HEK293 (cell line): ENCODE measurements at regions not wholly inside any gene's neighbourhood (a gene's known extent, or its start where the extent isn't known, plus 50 kb on each side); places are given as distances from the start of the nearest gene placed in this dataset.

ENCODE experiments used
- HOXA7 ChIP-seq: sonication (generic); formaldehyde crosslinking; IDR thresholded peaks from 2 replicates; pipeline ENCODE4 v1.8.1; 2022; ENCODE audit warnings: missing genetic modification reagents, borderline replicate concordance
- INSM2 ChIP-seq: fragments of 450-650 bp; formaldehyde crosslinking; IDR thresholded peaks from 2 replicates; pipeline ENCODE4 v1.5.1; 2016; ENCODE audit warnings: missing biosample characterization, missing genetic modification characterization
- MYNN ChIP-seq: fragments of 450-650 bp; formaldehyde crosslinking; IDR thresholded peaks from 2 replicates; pipeline ENCODE4 v1.5.1; 2016; ENCODE audit warnings: missing biosample characterization, missing genetic modification characterization, borderline replicate concordance
- SCRT2 ChIP-seq: fragments of 450-650 bp; formaldehyde crosslinking; IDR thresholded peaks from 2 replicates; pipeline ENCODE4 v1.5.1; 2016; ENCODE audit warnings: missing biosample characterization, missing genetic modification characterization
- ZBTB21 ChIP-seq: fragments of 450-650 bp; formaldehyde crosslinking; IDR thresholded peaks from 2 replicates; pipeline ENCODE4 v1.5.1; 2017; ENCODE audit warnings: missing biosample characterization, missing genetic modification characterization
- ZEB2 ChIP-seq: fragments of 450-650 bp; formaldehyde crosslinking; IDR thresholded peaks from 2 replicates; pipeline ENCODE4 v1.5.1; 2016; ENCODE audit warnings: missing biosample characterization, missing genetic modification characterization
- ZFP3 ChIP-seq: fragments of 450-650 bp; formaldehyde crosslinking; IDR thresholded peaks from 2 replicates; pipeline ENCODE4 v1.5.1; 2016; ENCODE audit warnings: low read depth, missing biosample characterization, missing genetic modification characterization
- ZNF18 ChIP-seq: fragments of 450-650 bp; formaldehyde crosslinking; IDR thresholded peaks from 2 replicates; pipeline ENCODE4 v1.5.1; 2016; ENCODE audit warnings: missing biosample characterization, missing genetic modification characterization
- ZNF248 ChIP-seq: fragments of 450-650 bp; formaldehyde crosslinking; IDR thresholded peaks from 2 replicates; pipeline ENCODE4 v1.5.1; 2017; ENCODE audit warnings: missing biosample characterization, missing genetic modification characterization
- ZNF324 ChIP-seq: fragments of 450-650 bp; formaldehyde crosslinking; IDR thresholded peaks from 2 replicates; pipeline ENCODE4 v1.5.1; 2016; ENCODE audit warnings: missing biosample characterization, missing genetic modification characterization
- ZNF426 ChIP-seq: fragments of 450-650 bp; formaldehyde crosslinking; IDR thresholded peaks from 2 replicates; pipeline ENCODE4 v1.5.1; 2017; ENCODE audit warnings: missing biosample characterization, missing genetic modification characterization, mild to moderate bottlenecking, inconsistent platforms, moderate library complexity
- ZNF514 ChIP-seq: fragments of 450-650 bp; formaldehyde crosslinking; IDR thresholded peaks from 2 replicates; pipeline ENCODE4 v1.5.1; 2016; ENCODE audit warnings: missing biosample characterization, missing genetic modification characterization
- ZNF518A ChIP-seq: fragments of 450-650 bp; formaldehyde crosslinking; conservative IDR thresholded peaks from 2 replicates; pipeline ENCODE4 v1.5.1; 2016; ENCODE audit warnings: low read depth, missing biosample characterization, missing genetic modification characterization
- ZNF529 ChIP-seq: fragments of 450-650 bp; formaldehyde crosslinking; IDR thresholded peaks from 2 replicates; pipeline ENCODE4 v1.5.1; 2017; ENCODE audit warnings: missing genetic modification characterization, missing biosample characterization; ENCODE audit not compliant: insufficient replicate concordance
- ZNF571 ChIP-seq: fragments of 450-650 bp; formaldehyde crosslinking; IDR thresholded peaks from 2 replicates; pipeline ENCODE4 v1.5.0; 2017; ENCODE audit warnings: missing biosample characterization, missing genetic modification characterization
- ZNF621 ChIP-seq: fragments of 450-650 bp; formaldehyde crosslinking; IDR thresholded peaks from 2 replicates; pipeline ENCODE4 v1.5.1; 2017; ENCODE audit warnings: missing biosample characterization, missing genetic modification characterization
- ZNF777 ChIP-seq: fragments of 450-650 bp; formaldehyde crosslinking; IDR thresholded peaks from 2 replicates; pipeline ENCODE4 v1.5.1; 2017; ENCODE audit warnings: missing biosample characterization, missing genetic modification characterization, borderline replicate concordance
- ZNF785 ChIP-seq: fragments of 450-650 bp; formaldehyde crosslinking; IDR thresholded peaks from 2 replicates; pipeline ENCODE4 v1.5.1; 2016; ENCODE audit warnings: missing biosample characterization, missing genetic modification characterization
- ZNF792 ChIP-seq: fragments of 450-650 bp; formaldehyde crosslinking; IDR thresholded peaks from 2 replicates; pipeline ENCODE4 v1.5.1; 2016; ENCODE audit warnings: missing biosample characterization, missing genetic modification characterization
- ZSCAN16 ChIP-seq: fragments of 450-650 bp; formaldehyde crosslinking; IDR thresholded peaks from 2 replicates; pipeline ENCODE4 v1.5.1; 2016; ENCODE audit warnings: missing biosample characterization, missing genetic modification characterization
- ZSCAN5A ChIP-seq: fragments of 450-650 bp; formaldehyde crosslinking; IDR thresholded peaks from 2 replicates; pipeline ENCODE4 v1.5.1; 2016; ENCODE audit warnings: missing biosample characterization, missing genetic modification characterization
- TF ChIP-seq, protein P1 (sequence below): fragments of 450-650 bp; formaldehyde crosslinking; IDR thresholded peaks from 2 replicates; pipeline ENCODE4 v1.5.1; 2016; ENCODE audit warnings: missing biosample characterization, missing genetic modification characterization
- TF ChIP-seq, protein P2 (sequence below): fragments of 450-650 bp; formaldehyde crosslinking; IDR thresholded peaks from 2 replicates; pipeline ENCODE4 v1.5.0; 2017; ENCODE audit warnings: missing biosample characterization, missing genetic modification characterization, borderline replicate concordance

GRCh38 chr9:124110307-124110915 lies 98.8 kb downstream of the LHX2 start (continued):
- TF ChIP-seq ZNF18 (tag by site-specific recombination) (no peak), INSM2 (no peak), HOXA7 (CRISPR knock-in tag) (peak; percentile 99), ZNF621 (tag by site-specific recombination) (no peak), ZNF792 (tag by site-specific recombination) (no peak), ZBTB21 (tag by site-specific recombination) (no peak), ZEB2 (tag by site-specific recombination) (no peak), ZNF248 (tag by site-specific recombination) (no peak), ZNF785 (tag by site-specific recombination) (no peak), ZNF426 (tag by site-specific recombination) (no peak), ZNF571 (tag by site-specific recombination) (no peak), ZNF529 (tag by site-specific recombination) (no peak), MYNN (tag by site-specific recombination) (no peak), ZNF777 (tag by site-specific recombination) (no peak), ZFP3 (no peak), ZSCAN5A (tag by site-specific recombination) (no peak), ZNF324 (tag by site-specific recombination) (no peak), ZNF518A (no peak), ZNF514 (tag by site-specific recombination) (no peak), SCRT2 (tag by site-specific recombination) (no peak), ZSCAN16 (tag by site-specific recombination) (no peak)
- TF ChIP-seq, protein P1, sequence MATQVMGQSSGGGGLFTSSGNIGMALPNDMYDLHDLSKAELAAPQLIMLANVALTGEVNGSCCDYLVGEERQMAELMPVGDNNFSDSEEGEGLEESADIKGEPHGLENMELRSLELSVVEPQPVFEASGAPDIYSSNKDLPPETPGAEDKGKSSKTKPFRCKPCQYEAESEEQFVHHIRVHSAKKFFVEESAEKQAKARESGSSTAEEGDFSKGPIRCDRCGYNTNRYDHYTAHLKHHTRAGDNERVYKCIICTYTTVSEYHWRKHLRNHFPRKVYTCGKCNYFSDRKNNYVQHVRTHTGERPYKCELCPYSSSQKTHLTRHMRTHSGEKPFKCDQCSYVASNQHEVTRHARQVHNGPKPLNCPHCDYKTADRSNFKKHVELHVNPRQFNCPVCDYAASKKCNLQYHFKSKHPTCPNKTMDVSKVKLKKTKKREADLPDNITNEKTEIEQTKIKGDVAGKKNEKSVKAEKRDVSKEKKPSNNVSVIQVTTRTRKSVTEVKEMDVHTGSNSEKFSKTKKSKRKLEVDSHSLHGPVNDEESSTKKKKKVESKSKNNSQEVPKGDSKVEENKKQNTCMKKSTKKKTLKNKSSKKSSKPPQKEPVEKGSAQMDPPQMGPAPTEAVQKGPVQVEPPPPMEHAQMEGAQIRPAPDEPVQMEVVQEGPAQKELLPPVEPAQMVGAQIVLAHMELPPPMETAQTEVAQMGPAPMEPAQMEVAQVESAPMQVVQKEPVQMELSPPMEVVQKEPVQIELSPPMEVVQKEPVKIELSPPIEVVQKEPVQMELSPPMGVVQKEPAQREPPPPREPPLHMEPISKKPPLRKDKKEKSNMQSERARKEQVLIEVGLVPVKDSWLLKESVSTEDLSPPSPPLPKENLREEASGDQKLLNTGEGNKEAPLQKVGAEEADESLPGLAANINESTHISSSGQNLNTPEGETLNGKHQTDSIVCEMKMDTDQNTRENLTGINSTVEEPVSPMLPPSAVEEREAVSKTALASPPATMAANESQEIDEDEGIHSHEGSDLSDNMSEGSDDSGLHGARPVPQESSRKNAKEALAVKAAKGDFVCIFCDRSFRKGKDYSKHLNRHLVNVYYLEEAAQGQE (tag by site-specific recombination): peak; percentile 100
- TF ChIP-seq, protein P2, sequence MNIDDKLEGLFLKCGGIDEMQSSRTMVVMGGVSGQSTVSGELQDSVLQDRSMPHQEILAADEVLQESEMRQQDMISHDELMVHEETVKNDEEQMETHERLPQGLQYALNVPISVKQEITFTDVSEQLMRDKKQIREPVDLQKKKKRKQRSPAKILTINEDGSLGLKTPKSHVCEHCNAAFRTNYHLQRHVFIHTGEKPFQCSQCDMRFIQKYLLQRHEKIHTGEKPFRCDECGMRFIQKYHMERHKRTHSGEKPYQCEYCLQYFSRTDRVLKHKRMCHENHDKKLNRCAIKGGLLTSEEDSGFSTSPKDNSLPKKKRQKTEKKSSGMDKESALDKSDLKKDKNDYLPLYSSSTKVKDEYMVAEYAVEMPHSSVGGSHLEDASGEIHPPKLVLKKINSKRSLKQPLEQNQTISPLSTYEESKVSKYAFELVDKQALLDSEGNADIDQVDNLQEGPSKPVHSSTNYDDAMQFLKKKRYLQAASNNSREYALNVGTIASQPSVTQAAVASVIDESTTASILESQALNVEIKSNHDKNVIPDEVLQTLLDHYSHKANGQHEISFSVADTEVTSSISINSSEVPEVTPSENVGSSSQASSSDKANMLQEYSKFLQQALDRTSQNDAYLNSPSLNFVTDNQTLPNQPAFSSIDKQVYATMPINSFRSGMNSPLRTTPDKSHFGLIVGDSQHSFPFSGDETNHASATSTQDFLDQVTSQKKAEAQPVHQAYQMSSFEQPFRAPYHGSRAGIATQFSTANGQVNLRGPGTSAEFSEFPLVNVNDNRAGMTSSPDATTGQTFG (tag by site-specific recombination): no peak
